AG09319 (cell line): ENCODE measurements at regions not wholly inside any gene's neighbourhood (a gene's known extent, or its start where the extent isn't known, plus 50 kb on each side); places are given as distances from the start of the nearest gene placed in this dataset.

Source experiments
- DNase-seq: peaks from one replicate; pipeline ENCODE4 v3.0.0-alpha.2; 2010; ENCODE audit warnings: low read depth; ENCODE audit errors: extremely low read depth
- CTCF ChIP-seq: IDR thresholded peaks from 2 replicates; pipeline ENCODE4 v1.5.1; 2011; ENCODE audit warnings: low read depth, mild to moderate bottlenecking, inconsistent platforms, low read length, moderate library complexity

GRCh38 chr1:209427811-209428210 lies 155.7 kb upstream of the CAMK1G start:
- no peak for DNase-seq
- no peak for TF ChIP-seq CTCF

GRCh38 chr1:209428241-209428921 lies 155.1 kb upstream of the CAMK1G start:
- TF ChIP-seq CTCF, result no peak
- DNase-seq, result no peak

- TF ChIP-seq CTCF, result no peak
- no peak for DNase-seq
Observed at GRCh38 chr1:209429611-209430010, 153.9 kb upstream of the CAMK1G start.

GRCh38 chr1:209430107-209430506 lies 153.4 kb upstream of the CAMK1G start:
- no peak for TF ChIP-seq CTCF
- DNase-seq, result no peak

- no peak for TF ChIP-seq CTCF
- DNase-seq, result no peak
Observed at GRCh38 chr1:209430821-209431259, 152.7 kb upstream of the CAMK1G start.

- TF ChIP-seq CTCF, result no peak
- DNase-seq, result no peak
Observed at GRCh38 chr1:209431402-209431801, 152.1 kb upstream of the CAMK1G start.

GRCh38 chr1:209431813-209432442 lies 151.6 kb upstream of the CAMK1G start:
- TF ChIP-seq CTCF, result no peak
- DNase-seq, result no peak
